GM19023 (cell line): ENCODE measurements at regions not wholly inside any gene's neighbourhood (a gene's known extent, or its start where the extent isn't known, plus 50 kb on each side); places are given as distances from the start of the nearest gene placed in this dataset.

Experiments
- ATAC-seq: cut with Tn5 transposase; IDR thresholded peaks from one replicate; pipeline ENCODE4 v1.9.1; 2021; ENCODE audit warnings: mild to moderate bottlenecking, moderate library complexity; ENCODE audit not compliant: unreplicated experiment

- ATAC-seq: no peak
Measured at GRCh38 chr6:24987446-24988115, 51.8 kb upstream of the RIPOR2 start.

DNA sequence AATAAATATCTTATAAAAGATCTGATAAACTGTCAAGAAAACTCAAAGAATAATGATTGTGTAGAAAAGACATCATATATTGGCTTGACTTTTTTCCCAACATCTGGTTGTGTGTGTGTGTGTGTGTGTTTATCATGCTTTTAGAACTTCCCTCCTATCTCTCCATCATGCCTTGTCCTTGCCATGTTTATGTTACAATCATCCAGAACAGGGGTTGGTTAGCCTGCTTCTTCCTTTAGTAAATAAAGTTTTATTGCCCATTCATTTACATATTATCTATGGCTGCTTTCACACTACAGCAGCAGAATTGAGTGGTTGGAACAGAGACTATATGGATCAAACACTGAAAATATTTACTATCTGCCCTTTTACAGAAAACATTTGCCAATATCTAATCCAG is 52.8 kb upstream of the RIPOR2 start:
- no peak for ATAC-seq

GRCh38 chr6:24990236-24990845 is 54.6 kb upstream of the RIPOR2 start:
- no peak for ATAC-seq

DNA sequence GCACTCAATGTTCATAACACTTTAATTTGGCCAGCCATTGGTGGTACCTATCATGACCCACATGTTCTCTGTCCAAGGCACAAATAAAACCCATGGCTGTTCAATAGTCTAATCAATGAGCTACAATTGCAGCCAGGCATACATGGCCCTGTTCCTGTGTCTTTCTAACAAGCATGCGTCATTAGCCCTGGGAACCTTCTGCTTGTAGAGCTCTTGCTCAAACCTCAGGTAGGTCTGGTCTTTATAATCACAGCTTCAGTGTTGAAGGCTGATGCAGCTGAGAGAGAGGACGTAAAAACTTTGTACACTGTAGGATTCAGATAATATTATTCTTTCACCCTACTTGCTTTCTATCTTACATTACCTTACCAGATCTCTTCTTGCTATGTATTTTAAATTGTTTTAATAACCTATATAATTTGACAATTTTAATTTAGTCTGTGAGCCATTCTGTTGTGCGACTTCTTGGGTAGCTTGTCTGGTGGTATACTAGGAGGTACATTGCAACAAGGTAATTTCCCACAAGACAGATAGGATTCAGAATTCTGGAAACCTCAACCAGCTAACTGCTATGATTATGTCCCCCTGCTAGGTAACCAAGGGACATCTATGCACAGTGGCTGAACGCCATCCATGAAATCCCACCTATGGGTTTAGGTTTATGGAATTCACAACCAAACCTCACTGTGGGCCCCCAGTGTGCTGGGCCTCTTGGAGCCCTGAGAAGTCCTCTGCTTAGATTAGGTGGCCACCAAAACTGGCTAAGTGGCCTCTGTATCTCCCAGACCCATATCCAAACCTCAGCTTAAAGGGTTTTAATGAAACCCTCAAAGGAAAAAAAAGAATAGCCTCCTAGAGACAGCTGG is 55.4 kb upstream of the RIPOR2 start:
- ATAC-seq: peak; percentile 6

DNA sequence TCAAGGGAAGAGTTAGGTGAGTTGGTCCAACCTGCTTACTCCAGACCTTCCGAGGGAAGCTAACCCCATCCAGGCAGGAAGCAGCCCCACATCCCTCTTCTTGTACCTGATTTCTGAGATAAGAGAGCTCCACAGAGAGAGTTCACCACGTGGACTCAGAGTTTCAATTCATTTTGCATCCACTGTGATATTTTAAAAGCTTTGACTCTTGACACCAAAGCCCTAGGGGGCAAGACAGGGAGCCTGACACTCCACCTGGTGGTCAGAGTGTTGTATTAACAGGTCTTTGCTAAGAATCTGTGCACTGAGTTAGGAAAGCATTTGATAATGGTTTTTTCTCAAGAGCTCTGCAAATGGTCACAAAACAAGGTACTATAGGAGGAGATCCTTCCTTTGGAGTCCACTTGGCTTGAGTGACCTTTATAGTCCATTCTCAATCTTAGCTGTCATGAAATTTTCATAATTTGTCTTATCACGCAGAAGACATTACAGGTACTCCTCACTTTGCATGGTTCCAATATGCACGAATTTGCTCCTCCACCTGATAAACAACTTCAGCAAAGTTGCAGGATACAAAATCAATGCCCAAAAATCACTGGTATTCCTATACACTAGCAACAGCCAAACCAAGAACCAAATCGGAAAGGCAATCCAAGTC is 56.2 kb upstream of the RIPOR2 start:
- ATAC-seq: peak; percentile 76

DNA sequence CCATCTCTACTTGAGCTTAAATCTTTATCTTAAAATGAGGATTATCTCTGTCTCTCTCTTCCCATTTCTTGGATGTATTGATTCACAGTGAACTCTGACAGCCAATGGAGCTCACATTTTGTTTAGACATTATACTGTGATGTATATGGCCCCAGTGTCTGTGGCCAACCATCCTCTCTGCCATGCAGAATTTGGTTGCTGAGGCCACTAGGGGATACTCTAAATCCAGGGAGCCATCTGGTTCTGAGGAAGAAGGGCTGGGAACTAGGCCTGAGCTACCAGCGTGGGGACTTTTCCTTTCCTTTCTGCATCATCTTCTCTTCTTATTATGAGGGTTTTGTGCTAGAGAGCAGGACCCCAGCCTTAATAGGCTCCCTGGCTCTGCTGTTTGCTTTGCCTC is 59.1 kb upstream of the RIPOR2 start:
- no peak for ATAC-seq

DNA sequence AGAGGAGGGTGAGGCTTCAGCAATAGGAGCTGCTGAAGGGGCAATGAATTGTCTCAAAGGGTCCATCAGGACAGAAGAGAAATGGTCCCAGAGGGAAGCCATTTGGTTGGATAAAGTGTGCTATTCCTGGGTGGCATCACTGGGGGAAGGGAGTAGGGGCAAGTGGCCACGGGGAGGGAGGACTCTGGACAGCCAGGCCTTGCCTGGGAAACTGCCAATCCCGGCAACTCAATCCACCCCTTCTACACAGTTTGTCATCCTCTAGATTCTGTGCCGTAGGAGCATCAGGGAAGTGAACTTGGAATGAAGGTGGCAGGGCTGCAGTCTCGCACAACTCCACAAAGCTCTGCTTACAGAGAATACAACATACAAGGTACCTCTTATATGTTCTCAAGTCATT is 59.5 kb upstream of the RIPOR2 start:
- no peak for ATAC-seq

- ATAC-seq: no peak
Measured at GRCh38 chr6:24996269-24996836, 60.6 kb upstream of the RIPOR2 start.

DNA sequence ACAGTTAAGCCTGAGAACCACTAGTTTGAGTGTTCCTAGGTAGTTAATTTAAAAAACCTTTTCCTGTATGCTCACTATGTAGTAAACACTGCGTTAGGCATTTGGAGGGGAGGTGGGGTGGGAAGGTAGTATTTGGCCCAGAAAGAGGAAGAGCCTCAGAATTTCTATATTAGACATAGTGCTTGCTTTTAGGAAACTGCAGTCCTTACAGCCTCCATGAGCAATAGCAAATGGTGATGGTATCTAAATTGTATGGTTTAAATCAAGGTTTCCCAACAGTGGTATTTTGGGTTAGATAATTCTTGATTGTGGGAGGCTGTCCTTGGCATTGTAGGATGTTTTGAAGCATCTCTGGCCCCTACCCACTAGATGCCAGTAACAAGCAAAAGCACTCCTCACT is 61.5 kb upstream of the RIPOR2 start:
- no peak for ATAC-seq

- ATAC-seq: no peak
Measured at GRCh38 chr6:24997905-24998304, 62.1 kb upstream of the RIPOR2 start.

GRCh38 chr6:25002326-25003091 is 66.7 kb upstream of the RIPOR2 start:
- no peak for ATAC-seq

DNA sequence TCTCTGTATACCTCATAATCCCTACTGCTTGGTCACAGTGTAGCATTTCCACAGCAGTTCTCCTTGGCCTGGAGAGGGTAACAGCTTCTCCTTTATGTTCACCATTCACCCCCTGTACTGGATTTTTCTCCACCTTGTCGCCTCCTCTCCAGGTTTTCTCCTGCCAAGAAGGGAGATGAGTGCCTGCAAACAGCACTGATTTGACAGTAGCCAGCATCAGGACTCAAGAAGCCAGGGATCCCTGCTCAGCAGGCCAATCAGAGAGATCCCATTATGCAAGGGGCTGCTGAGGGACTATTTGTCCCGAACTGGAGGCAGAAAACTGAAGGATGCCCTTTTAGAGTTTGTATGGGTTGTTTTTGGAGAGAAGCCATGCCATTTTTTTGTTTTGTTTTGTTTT is 68.6 kb upstream of the RIPOR2 start:
- ATAC-seq: no peak

- ATAC-seq: no peak
Measured at GRCh38 chr6:25005010-25005409, 69.2 kb upstream of the RIPOR2 start.

DNA sequence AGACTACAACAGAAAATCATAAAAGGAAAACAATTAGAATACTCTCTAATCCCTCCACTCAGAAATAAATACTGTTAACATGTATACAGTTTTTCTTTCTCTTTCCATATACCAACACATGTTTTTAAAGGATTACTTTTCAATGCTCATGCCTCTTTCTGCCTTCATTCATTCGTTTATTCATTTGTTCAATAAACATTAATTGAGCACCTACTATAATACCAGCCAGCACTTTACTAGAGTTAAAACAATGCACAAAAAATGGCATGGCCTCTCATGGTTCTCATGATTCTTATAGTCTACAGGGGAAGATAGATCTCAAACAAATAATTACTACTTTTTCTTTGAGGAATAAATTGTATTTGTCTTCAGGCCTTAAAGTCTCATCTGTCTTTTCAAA is 70.3 kb upstream of the RIPOR2 start:
- no peak for ATAC-seq

DNA sequence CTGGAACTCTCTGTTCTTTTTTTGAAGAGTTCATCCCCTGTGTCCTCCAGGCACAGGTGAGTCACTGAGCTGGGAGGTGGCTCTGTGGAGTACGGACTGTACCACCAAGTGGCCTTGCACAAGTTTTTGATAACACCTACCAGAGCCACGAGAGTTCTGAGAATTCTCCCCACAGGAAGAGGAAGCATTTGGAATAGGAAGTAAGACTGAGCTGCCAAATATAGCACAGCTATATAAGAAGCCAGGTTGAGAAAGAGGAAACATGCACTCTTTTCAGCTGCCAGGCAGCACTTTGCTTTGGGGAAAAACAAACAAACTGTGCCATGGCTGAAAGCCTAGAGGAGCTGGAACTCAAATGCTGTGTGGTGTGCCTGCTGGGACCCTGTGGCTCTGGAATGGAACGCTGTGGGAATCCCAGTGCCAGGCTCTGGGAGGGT is 70.8 kb upstream of the RIPOR2 start:
- ATAC-seq: no peak

DNA sequence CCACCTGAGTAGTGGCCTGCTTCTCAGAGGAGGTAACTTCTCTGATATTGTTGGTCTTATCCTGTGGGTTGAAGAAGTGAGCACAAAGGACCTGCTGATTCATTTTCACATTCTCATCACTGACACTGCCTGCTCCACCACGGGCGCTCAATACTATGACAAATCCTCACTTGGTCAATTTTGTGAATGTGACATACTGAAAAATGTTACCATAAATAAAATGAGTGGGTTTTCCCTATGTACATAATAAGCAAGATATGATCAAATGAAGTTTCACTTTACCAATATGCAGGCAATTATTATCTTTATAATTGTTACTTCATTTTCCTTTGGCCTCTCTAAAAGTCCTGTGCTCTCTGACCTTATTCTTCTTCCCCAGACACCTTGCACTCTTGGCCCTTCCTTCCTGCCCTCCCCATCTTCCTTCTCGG is 71.5 kb upstream of the RIPOR2 start:
- ATAC-seq: peak; percentile 84

- no peak for ATAC-seq
Measured at GRCh38 chr6:25008707-25009392, 73.1 kb upstream of the RIPOR2 start.

GRCh38 chr6:25009393-25009710 is 73.6 kb upstream of the RIPOR2 start:
- no peak for ATAC-seq

DNA sequence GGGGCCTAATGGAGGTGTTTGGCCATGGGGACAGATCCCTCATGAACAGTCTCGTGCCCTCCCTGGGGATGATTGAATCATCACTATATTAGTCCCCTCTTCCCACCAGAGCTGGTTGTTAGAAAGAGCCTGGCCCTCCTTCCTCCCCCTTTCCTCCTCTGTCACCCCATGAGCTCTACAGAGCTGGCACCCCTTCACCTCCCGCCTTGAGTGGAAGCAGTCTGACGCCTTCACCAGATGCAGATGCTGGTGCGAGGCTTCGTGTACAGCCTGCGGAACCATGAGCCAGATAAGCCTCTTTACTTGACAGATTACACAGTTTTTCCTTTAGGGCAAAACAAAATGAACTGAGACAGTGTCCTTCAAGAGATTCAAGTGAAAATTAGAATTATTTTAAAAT is 74.4 kb upstream of the RIPOR2 start:
- no peak for ATAC-seq
